ENCODE measurements at regions not wholly inside any gene's neighbourhood (a gene's known extent, or its start where the extent isn't known, plus 50 kb on each side); places are given as distances from the start of the nearest gene placed in this dataset.

GRCh38 chr10:88049204-88049603 lies 185.8 kb downstream of the PTEN start:
- no peaks in the 10 kb centered on the region for H3K9me3 ChIP-seq (ENCODE audit: control insufficient read depth in 2 of 3, insufficient read depth in 1 of 3, low read length in 3 of 3)
- intact Hi-C loops (cut with DNase I): no loop called here
- no peak for DNase-seq
- no peak overlapping the region for H3K4me3 ChIP-seq (ENCODE audit: low read length in 3 of 3)
- H3K4me1 ChIP-seq (ENCODE audit: control insufficient read depth in 2 of 3, insufficient read depth in 2 of 3, low read depth in 1 of 3, low read length in 3 of 3): no peaks in the 10 kb centered on the region
- no peak overlapping the region for H3K9ac ChIP-seq (ENCODE audit: low read length in 3 of 3)
- TF ChIP-seq, protein P1, sequence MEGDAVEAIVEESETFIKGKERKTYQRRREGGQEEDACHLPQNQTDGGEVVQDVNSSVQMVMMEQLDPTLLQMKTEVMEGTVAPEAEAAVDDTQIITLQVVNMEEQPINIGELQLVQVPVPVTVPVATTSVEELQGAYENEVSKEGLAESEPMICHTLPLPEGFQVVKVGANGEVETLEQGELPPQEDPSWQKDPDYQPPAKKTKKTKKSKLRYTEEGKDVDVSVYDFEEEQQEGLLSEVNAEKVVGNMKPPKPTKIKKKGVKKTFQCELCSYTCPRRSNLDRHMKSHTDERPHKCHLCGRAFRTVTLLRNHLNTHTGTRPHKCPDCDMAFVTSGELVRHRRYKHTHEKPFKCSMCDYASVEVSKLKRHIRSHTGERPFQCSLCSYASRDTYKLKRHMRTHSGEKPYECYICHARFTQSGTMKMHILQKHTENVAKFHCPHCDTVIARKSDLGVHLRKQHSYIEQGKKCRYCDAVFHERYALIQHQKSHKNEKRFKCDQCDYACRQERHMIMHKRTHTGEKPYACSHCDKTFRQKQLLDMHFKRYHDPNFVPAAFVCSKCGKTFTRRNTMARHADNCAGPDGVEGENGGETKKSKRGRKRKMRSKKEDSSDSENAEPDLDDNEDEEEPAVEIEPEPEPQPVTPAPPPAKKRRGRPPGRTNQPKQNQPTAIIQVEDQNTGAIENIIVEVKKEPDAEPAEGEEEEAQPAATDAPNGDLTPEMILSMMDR (IDR thresholded peaks at IDR 0.05; ENCODE audit: borderline replicate concordance, extremely low read depth, insufficient read depth): no peak
- no peaks in the 10 kb centered on the region for H3K36me3 ChIP-seq (ENCODE audit: control insufficient read depth in 2 of 3, insufficient read depth in 3 of 3, low read length in 3 of 3)
- no peak for FAIRE-seq
- H3K27me3 ChIP-seq (ENCODE audit: control insufficient read depth, insufficient read depth, low read length): no peaks in the 10 kb centered on the region
- no peak overlapping the region for H3K27ac ChIP-seq (ENCODE audit: low read depth in 2 of 2, low read length in 2 of 2)

- DNase-seq: no peak
- FAIRE-seq: no peak
These were observed 194.3 kb downstream of the PTEN start for GRCh38 chr10:88057720-88058119.

GRCh38 chr10:88058750-88059149 lies 195.3 kb downstream of the PTEN start:
- Histone ChIP-seq H3K27ac (ENCODE audit: low read depth in 2 of 2, low read length in 2 of 2) (no peak overlapping the region), H3K4me1 (ENCODE audit: control insufficient read depth in 2 of 3, insufficient read depth in 2 of 3, low read depth in 1 of 3, low read length in 3 of 3) (peaks cover 0 to 5% (median 5%) of the 10 kb centered on the region in 3 donors), H3K36me3 (ENCODE audit: control insufficient read depth in 2 of 3, insufficient read depth in 3 of 3, low read length in 3 of 3) (no peaks in the 10 kb centered on the region), H3K4me3 (ENCODE audit: low read length in 3 of 3) (no peak overlapping the region), H3K9me3 (ENCODE audit: control insufficient read depth in 2 of 3, insufficient read depth in 1 of 3, low read length in 3 of 3) (no peaks in the 10 kb centered on the region), H3K9ac (ENCODE audit: low read length in 3 of 3) (no peak overlapping the region), H3K27me3 (ENCODE audit: control insufficient read depth, insufficient read depth, low read length) (no peaks in the 10 kb centered on the region)
- FAIRE-seq (no peak), DNase-seq (no peak)
- intact Hi-C loops (cut with DNase I): no loop called here
- TF ChIP-seq, protein P1 (IDR thresholded peaks at IDR 0.05; ENCODE audit: borderline replicate concordance, extremely low read depth, insufficient read depth): no peak

More at GRCh38 chr10:88057720-88058119, 194.3 kb downstream of the PTEN start:
- Histone ChIP-seq H3K27me3 (ENCODE audit: control insufficient read depth, insufficient read depth, low read length) (no peaks in the 10 kb centered on the region), H3K9ac (ENCODE audit: low read length in 3 of 3) (no peak overlapping the region), H3K36me3 (ENCODE audit: control insufficient read depth in 2 of 3, insufficient read depth in 3 of 3, low read length in 3 of 3) (no peaks in the 10 kb centered on the region), H3K4me3 (ENCODE audit: low read length in 3 of 3) (no peak overlapping the region), H3K4me1 (ENCODE audit: control insufficient read depth in 2 of 3, insufficient read depth in 2 of 3, low read depth in 1 of 3, low read length in 3 of 3) (peaks cover 0 to 4% (median 0%) of the 10 kb centered on the region in 3 donors), H3K27ac (ENCODE audit: low read depth in 2 of 2, low read length in 2 of 2) (no peak overlapping the region), H3K9me3 (ENCODE audit: control insufficient read depth in 2 of 3, insufficient read depth in 1 of 3, low read length in 3 of 3) (no peaks in the 10 kb centered on the region)
- TF ChIP-seq, protein P1 (IDR thresholded peaks at IDR 0.05; ENCODE audit: borderline replicate concordance, extremely low read depth, insufficient read depth): no peak
- intact Hi-C loops (cut with DNase I): no loop called here

DNA sequence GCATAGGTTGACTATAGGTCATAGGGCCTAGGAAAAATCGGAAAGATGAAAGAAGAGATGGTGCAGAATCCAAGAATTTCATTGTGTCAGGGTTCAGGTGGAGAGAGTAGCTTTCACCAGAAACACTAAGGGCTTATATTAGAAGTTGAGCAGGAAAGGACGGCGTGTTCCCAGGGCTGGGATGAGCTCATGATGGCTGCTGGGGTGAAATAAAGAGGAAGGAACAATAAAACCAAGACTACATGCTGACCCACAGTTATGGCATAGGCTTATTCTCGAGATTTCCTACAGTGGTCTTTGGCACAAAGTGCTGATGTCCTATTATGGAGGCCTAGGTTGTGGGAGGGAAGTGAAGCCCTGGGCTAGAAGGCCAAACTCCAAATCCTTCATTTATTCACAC lies 195.8 kb downstream of the PTEN start:
- H3K27ac ChIP-seq (ENCODE audit: low read depth in 2 of 2, low read length in 2 of 2): no peak overlapping the region
- TF ChIP-seq, protein P1 (IDR thresholded peaks at IDR 0.05; ENCODE audit: borderline replicate concordance, extremely low read depth, insufficient read depth): no peak
- intact Hi-C loops (cut with DNase I): no loop called here
- H3K4me1 ChIP-seq (ENCODE audit: control insufficient read depth in 2 of 3, insufficient read depth in 2 of 3, low read depth in 1 of 3, low read length in 3 of 3): peaks cover 0 to 5% (median 5%) of the 10 kb centered on the region in 3 donors
- H3K36me3 ChIP-seq (ENCODE audit: control insufficient read depth in 2 of 3, insufficient read depth in 3 of 3, low read length in 3 of 3): no peaks in the 10 kb centered on the region
- no peak overlapping the region for H3K9ac ChIP-seq (ENCODE audit: low read length in 3 of 3)
- H3K27me3 ChIP-seq (ENCODE audit: control insufficient read depth, insufficient read depth, low read length): no peaks in the 10 kb centered on the region
- no peak for FAIRE-seq
- no peak for DNase-seq
- no peaks in the 10 kb centered on the region for H3K9me3 ChIP-seq (ENCODE audit: control insufficient read depth in 2 of 3, insufficient read depth in 1 of 3, low read length in 3 of 3)
- H3K4me3 ChIP-seq (ENCODE audit: low read length in 3 of 3): no peak overlapping the region

Data from kidney (tissue), 13 donors.